ENCODE measurements at regions not wholly inside any gene's neighbourhood (a gene's known extent, or its start where the extent isn't known, plus 50 kb on each side); places are given as distances from the start of the nearest gene placed in this dataset.
A peak's percentile ranks its signal among the peaks of the same experiment; 100 is the strongest.

DNA sequence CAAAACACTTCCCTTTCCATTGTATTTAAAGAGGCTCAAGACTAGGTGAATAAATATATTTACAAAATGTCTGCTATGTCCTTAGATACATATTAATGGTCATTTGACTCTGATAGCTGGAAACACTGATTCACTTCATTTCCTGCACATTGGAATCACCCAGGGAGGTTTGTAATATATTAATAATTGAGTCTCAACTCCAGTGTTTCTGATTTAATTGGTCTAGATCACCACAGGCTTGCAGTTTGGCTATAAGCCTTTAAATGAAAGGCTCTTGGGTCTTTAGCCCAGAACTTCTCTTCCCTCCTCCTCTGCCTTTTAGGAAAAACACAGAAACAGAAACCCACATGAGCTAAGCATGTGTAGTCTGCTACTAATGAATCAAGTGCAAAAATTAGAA, 378.0 kb downstream of the TBC1D4 start:
- ChIA-PET CTCF (no interaction called here), POLR2A (ENCODE audit: low non-redundant PET) (no interaction called here)
- no peaks in the 10 kb centered on the region for H3K27me3 ChIP-seq (replicated peaks; ENCODE audit: insufficient read depth, low read depth, low read length, poor library complexity)
- DNase-seq (ENCODE audit: low spot score), result peak; percentile 4
- BruUV-seq (replicated peaks), result no TSS peak
- H3K36me3 ChIP-seq (ENCODE audit: insufficient read depth, low read length, poor library complexity, severe bottlenecking), result no peaks in the 10 kb centered on the region
- intact Hi-C loops (cut with micrococcal nuclease; ENCODE audit: unreplicated experiment), result no loop called here
- no peak for TF ChIP-seq EZH2 (IDR thresholded peaks at IDR 0.05; ENCODE audit: borderline replicate concordance, low read depth, low read length, poor library complexity, severe bottlenecking)
- H3K4me3 ChIP-seq (ENCODE audit: low read depth, low read length, poor library complexity, severe bottlenecking), result no peak overlapping the region
- H3K27ac ChIP-seq (ENCODE audit: low read depth, low read length, poor library complexity, severe bottlenecking), result no peak overlapping the region
- no peaks in the 10 kb centered on the region for H3K9me3 ChIP-seq (ENCODE audit: low read depth, low read length, poor library complexity, severe bottlenecking)
- H3K4me1 ChIP-seq (ENCODE audit: insufficient read depth, low read length, poor library complexity, severe bottlenecking), result no peaks in the 10 kb centered on the region

DNA sequence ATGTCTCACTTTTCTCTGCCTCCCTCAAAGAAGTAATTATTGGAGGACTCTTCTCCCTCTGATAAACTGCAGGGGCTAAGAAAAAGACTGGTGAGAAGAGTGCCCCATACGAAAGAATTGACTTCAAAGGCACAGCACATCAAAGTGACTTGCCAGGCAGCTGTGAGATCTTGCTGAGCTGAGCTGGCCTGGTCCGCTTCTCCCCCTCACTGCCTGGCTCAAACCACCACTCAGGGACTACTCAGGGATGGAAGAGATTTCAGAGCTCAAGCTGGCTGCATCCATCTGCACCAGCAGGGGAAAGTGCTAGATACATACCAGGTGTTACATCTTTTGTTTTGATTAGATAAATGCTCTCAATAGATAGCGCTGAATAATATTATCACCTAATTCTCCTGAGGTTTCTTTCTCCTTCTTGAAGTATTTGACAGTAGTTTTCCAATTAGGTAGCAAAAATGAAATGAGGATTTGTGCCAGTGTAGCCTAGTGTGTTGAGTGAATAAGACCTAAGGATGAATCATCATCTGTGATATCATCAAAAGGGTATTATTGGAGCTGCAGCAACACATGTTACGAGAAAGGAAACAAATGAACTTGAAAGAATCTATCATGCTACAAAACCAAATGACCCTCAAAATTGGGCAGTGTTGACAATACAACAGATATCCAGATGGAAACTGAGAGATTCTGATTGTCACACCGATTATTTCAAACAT, 379.8 kb downstream of the TBC1D4 start:
- no peak for DNase-seq (ENCODE audit: low spot score)
- CTCF ChIA-PET, result no interaction called here

DNA sequence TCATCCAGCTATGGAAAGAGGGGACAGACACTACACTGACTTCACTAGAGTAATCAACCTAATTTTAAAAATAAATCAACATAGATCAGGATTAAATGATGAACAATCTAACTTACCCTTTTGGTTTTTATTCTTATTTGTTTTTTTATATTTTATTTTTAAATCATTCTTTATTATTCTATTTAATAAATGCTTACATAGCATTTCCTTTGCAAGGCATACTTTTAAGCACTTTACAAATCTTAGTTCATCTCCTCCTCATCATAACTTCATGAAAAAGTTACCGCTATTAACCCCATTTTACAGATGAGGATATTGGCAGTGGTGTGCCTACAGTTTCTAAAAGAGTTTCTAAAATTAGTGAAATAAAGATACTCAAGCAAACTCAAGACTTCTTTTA, 380.6 kb downstream of the TBC1D4 start:
- Histone ChIP-seq H3K36me3 (ENCODE audit: insufficient read depth, low read length, poor library complexity, severe bottlenecking) (no peaks in the 10 kb centered on the region), H3K4me3 (ENCODE audit: low read depth, low read length, poor library complexity, severe bottlenecking) (no peak overlapping the region), H3K27ac (ENCODE audit: low read depth, low read length, poor library complexity, severe bottlenecking) (no peak overlapping the region), H3K4me1 (ENCODE audit: insufficient read depth, low read length, poor library complexity, severe bottlenecking) (no peaks in the 10 kb centered on the region), H3K27me3 (replicated peaks; ENCODE audit: insufficient read depth, low read depth, low read length, poor library complexity) (no peaks in the 10 kb centered on the region), H3K9me3 (ENCODE audit: low read depth, low read length, poor library complexity, severe bottlenecking) (no peaks in the 10 kb centered on the region)
- no TSS peak for BruUV-seq (replicated peaks)
- intact Hi-C loops (cut with micrococcal nuclease; ENCODE audit: unreplicated experiment), result no loop called here
- TF ChIP-seq, protein P1, sequence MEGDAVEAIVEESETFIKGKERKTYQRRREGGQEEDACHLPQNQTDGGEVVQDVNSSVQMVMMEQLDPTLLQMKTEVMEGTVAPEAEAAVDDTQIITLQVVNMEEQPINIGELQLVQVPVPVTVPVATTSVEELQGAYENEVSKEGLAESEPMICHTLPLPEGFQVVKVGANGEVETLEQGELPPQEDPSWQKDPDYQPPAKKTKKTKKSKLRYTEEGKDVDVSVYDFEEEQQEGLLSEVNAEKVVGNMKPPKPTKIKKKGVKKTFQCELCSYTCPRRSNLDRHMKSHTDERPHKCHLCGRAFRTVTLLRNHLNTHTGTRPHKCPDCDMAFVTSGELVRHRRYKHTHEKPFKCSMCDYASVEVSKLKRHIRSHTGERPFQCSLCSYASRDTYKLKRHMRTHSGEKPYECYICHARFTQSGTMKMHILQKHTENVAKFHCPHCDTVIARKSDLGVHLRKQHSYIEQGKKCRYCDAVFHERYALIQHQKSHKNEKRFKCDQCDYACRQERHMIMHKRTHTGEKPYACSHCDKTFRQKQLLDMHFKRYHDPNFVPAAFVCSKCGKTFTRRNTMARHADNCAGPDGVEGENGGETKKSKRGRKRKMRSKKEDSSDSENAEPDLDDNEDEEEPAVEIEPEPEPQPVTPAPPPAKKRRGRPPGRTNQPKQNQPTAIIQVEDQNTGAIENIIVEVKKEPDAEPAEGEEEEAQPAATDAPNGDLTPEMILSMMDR (conservative IDR thresholded peaks at IDR 0.05; ENCODE audit: low read depth, low read length), result no peak
- TF ChIP-seq EZH2 (IDR thresholded peaks at IDR 0.05; ENCODE audit: borderline replicate concordance, low read depth, low read length, poor library complexity, severe bottlenecking), result no peak
- DNase-seq (ENCODE audit: low spot score), result no peak
- CTCF ChIA-PET, result no interaction called here
- POLR2A ChIA-PET (ENCODE audit: low non-redundant PET), result no interaction called here

More for the DNA sequence above, 379.8 kb downstream of the TBC1D4 start:
- Histone ChIP-seq H3K27me3 (replicated peaks; ENCODE audit: insufficient read depth, low read depth, low read length, poor library complexity) (no peaks in the 10 kb centered on the region), H3K4me3 (ENCODE audit: low read depth, low read length, poor library complexity, severe bottlenecking) (no peak overlapping the region), H3K27ac (ENCODE audit: low read depth, low read length, poor library complexity, severe bottlenecking) (no peak overlapping the region), H3K4me1 (ENCODE audit: insufficient read depth, low read length, poor library complexity, severe bottlenecking) (no peaks in the 10 kb centered on the region), H3K36me3 (ENCODE audit: insufficient read depth, low read length, poor library complexity, severe bottlenecking) (no peaks in the 10 kb centered on the region), H3K9me3 (ENCODE audit: low read depth, low read length, poor library complexity, severe bottlenecking) (no peaks in the 10 kb centered on the region)
- POLR2A ChIA-PET (ENCODE audit: low non-redundant PET), result no interaction called here
- no peak for TF ChIP-seq EZH2 (IDR thresholded peaks at IDR 0.05; ENCODE audit: borderline replicate concordance, low read depth, low read length, poor library complexity, severe bottlenecking)
- TF ChIP-seq, protein P1 (conservative IDR thresholded peaks at IDR 0.05; ENCODE audit: low read depth, low read length), result no peak
- intact Hi-C loops (cut with micrococcal nuclease; ENCODE audit: unreplicated experiment), result no loop called here
- BruUV-seq (replicated peaks), result no TSS peak

DNA sequence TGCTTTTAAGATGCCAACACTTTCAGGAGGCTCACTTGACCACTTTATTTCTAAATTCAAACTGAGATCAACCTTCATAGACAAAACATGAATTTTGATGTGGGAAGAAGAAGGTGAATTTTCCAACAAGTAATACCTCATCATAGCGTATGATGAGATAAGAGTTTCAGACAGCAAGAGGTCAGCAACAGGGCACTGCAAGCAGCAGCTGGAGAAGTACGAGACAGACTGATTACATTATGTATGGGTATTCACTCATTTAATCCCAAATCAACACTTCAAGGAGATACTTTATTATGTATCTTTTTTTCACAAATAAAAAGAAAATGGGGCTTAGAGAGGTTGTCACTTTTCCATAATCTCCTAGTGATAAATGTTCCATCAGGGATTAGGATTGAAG, 389.8 kb downstream of the TBC1D4 start:
- no peak for DNase-seq (ENCODE audit: low spot score)
- H3K27ac ChIP-seq (ENCODE audit: low read depth, low read length, poor library complexity, severe bottlenecking), result no peak overlapping the region
- H3K4me3 ChIP-seq (ENCODE audit: low read depth, low read length, poor library complexity, severe bottlenecking), result no peak overlapping the region
- no peaks in the 10 kb centered on the region for H3K9me3 ChIP-seq (ENCODE audit: low read depth, low read length, poor library complexity, severe bottlenecking)
- H3K36me3 ChIP-seq (ENCODE audit: insufficient read depth, low read length, poor library complexity, severe bottlenecking), result no peaks in the 10 kb centered on the region
- TF ChIP-seq, protein P1 (conservative IDR thresholded peaks at IDR 0.05; ENCODE audit: low read depth, low read length), result no peak
- TF ChIP-seq EZH2 (IDR thresholded peaks at IDR 0.05; ENCODE audit: borderline replicate concordance, low read depth, low read length, poor library complexity, severe bottlenecking), result no peak
- CTCF ChIA-PET, result no interaction called here
- H3K27me3 ChIP-seq (replicated peaks; ENCODE audit: insufficient read depth, low read depth, low read length, poor library complexity), result no peaks in the 10 kb centered on the region
- intact Hi-C loops (cut with micrococcal nuclease; ENCODE audit: unreplicated experiment), result no loop called here
- BruUV-seq (replicated peaks), result no TSS peak
- no peaks in the 10 kb centered on the region for H3K4me1 ChIP-seq (ENCODE audit: insufficient read depth, low read length, poor library complexity, severe bottlenecking)
- POLR2A ChIA-PET (ENCODE audit: low non-redundant PET), result no interaction called here
